ENCODE measurements at regions not wholly inside any gene's neighbourhood (a gene's known extent, or its start where the extent isn't known, plus 50 kb on each side); places are given as distances from the start of the nearest gene placed in this dataset.

GRCh38 chr7:17178545-17178944, 119.9 kb upstream of the AHR start:
- TF ChIP-seq SUZ12 (IDR thresholded peaks at IDR 0.05) (no peak), FOXA1 (IDR thresholded peaks at IDR 0.05) (no peak)
